Esophagus muscularis mucosa (tissue), 4 donors: ENCODE measurements at regions not wholly inside any gene's neighbourhood (a gene's known extent, or its start where the extent isn't known, plus 50 kb on each side); places are given as distances from the start of the nearest gene placed in this dataset.

Experiments used
- DNase-seq: peaks from one replicate; pipeline ENCODE4 v3.0.0-alpha.2; 2017; ENCODE audit errors: extremely low spot score
- H3K27ac ChIP-seq, 4 donors: fragments of 200-600 bp; sonication (generic); replicated peaks in 1 of 4; 1 replicate in 3 of 4; 2 replicates in 1 of 4; pipeline ENCODE4 v1.5.1; 2016 to 2019; ENCODE audit warnings: mild to moderate bottlenecking in 1 of 4
- H3K27me3 ChIP-seq, 4 donors: fragments of 200-600 bp; sonication (generic); one replicate each; pipeline versions ENCODE4 v1.5.1 to v1.6.0; 2016 to 2019
- H3K36me3 ChIP-seq, 4 donors: fragments of 200-600 bp; sonication (generic); one replicate each; pipeline ENCODE4 v1.5.1; 2016 to 2019
- H3K4me1 ChIP-seq, 4 donors: fragments of 200-600 bp; sonication (generic); one replicate each; pipeline ENCODE4 v1.5.1; 2016 to 2019
- H3K4me3 ChIP-seq, 4 donors: fragments of 200-600 bp; sonication (generic); 1 replicate in 2 of 4; 2 replicates in 2 of 4; pipeline ENCODE4 v1.5.1; 2016 to 2019; ENCODE audit warnings: mild to moderate bottlenecking in 4 of 4, moderate library complexity in 1 of 4
- H3K9me3 ChIP-seq, 4 donors: fragments of 200-600 bp; sonication (generic); 1 replicate in 3 of 4; 2 replicates in 1 of 4; pipeline ENCODE4 v1.5.1; 2016 to 2019
- CTCF ChIP-seq, 3 experiments: fragments of 200-600 bp in 2 of 3; fragments of 450-650 bp in 1 of 3; sonication (generic) in 2 of 3; IDR thresholded peaks; one replicate each; pipeline ENCODE4 v1.5.1; 2017 to 2019; ENCODE audit warnings: antibody characterized with exemption in 3 of 3, mild to moderate bottlenecking in 2 of 3, moderate library complexity in 1 of 3
- EP300 ChIP-seq: sonication (generic); formaldehyde crosslinking; IDR thresholded peaks from one replicate; pipeline ENCODE4 v1.6.1; 2017; ENCODE audit warnings: antibody characterized with exemption
- POLR2A ChIP-seq: fragments of 450-650 bp; IDR thresholded peaks from one replicate; pipeline ENCODE4 v1.6.1; 2017; ENCODE audit warnings: antibody characterized with exemption, moderate library complexity, mild to moderate bottlenecking, low read depth
- POLR2AphosphoS5 ChIP-seq, 2 donors: sonication (generic); formaldehyde crosslinking; IDR thresholded peaks; one replicate each; pipeline ENCODE4 v1.6.1; 2017; ENCODE audit warnings: antibody characterized with exemption in 2 of 2
- WGBS: methylation state at CpG from one replicate; pipeline ENCODE4 v1.1.5; 2018; 5-methylcytosine and 5-hydroxymethylcytosine counted together
- intact Hi-C: fragments of 100-400 bp; cut with DNase I; formaldehyde crosslinking; loops from one replicate; pipeline ENCODE4 v1.15.1; 2023

- no peaks in the 10 kb centered on the region for H3K36me3 ChIP-seq
Observed at GRCh38 chr7:85074-85882, 107.1 kb upstream of the FAM20C start.

GRCh38 chr7:85883-86515 lies 106.4 kb upstream of the FAM20C start:
- peaks cover 27 to 56% (median 43%) of the 10 kb centered on the region in 4 donors for H3K4me1 ChIP-seq
- no peaks in the 10 kb centered on the region for H3K36me3 ChIP-seq
- H3K9me3 ChIP-seq: no peaks in the 10 kb centered on the region
- 93% methylated on average over 11 of the region's 11 CpGs for WGBS
- peak overlapping the region in 1 of 4 donors; percentile 6 for H3K27ac ChIP-seq
- H3K27me3 ChIP-seq: no peaks in the 10 kb centered on the region
- no peak overlapping the region for H3K4me3 ChIP-seq
- no peak for DNase-seq
- intact Hi-C loops: no loop called here
- TF ChIP-seq EP300 (no peak), POLR2AphosphoS5 (IDR thresholded peaks at IDR 0.05) (no peak), CTCF (IDR thresholded peaks at IDR 0.05) (no peak), POLR2A (no peak)

More at GRCh38 chr7:85074-85882, 107.1 kb upstream of the FAM20C start:
- DNase-seq: no peak
- Histone ChIP-seq H3K27me3 (no peaks in the 10 kb centered on the region), H3K9me3 (no peaks in the 10 kb centered on the region), H3K27ac (peak overlapping the region in 1 of 4 donors; percentile 6), H3K4me1 (peaks cover 25 to 52% (median 40%) of the 10 kb centered on the region in 4 donors), H3K4me3 (no peak overlapping the region)
- intact Hi-C loops: no loop called here
- no peak for TF ChIP-seq POLR2A
- TF ChIP-seq EP300: no peak
- TF ChIP-seq CTCF (IDR thresholded peaks at IDR 0.05): no peak
- 65% methylated on average over 18 of the region's 19 CpGs for WGBS

GRCh38 chr7:86629-87028 lies 105.7 kb upstream of the FAM20C start:
- no peak for TF ChIP-seq CTCF (IDR thresholded peaks at IDR 0.05)
- TF ChIP-seq POLR2AphosphoS5 (IDR thresholded peaks at IDR 0.05): no peak
- TF ChIP-seq POLR2A: no peak
- Histone ChIP-seq H3K36me3 (no peaks in the 10 kb centered on the region), H3K27ac (no peak overlapping the region), H3K4me1 (peaks cover 27 to 56% (median 43%) of the 10 kb centered on the region in 4 donors), H3K4me3 (no peak overlapping the region), H3K9me3 (no peaks in the 10 kb centered on the region), H3K27me3 (no peaks in the 10 kb centered on the region)
- no peak for DNase-seq
- 82% methylated on average over 7 of the region's 7 CpGs for WGBS
- intact Hi-C loops: no loop called here

GRCh38 chr7:87047-87446 lies 105.3 kb upstream of the FAM20C start:
- intact Hi-C loops: no loop called here
- no peaks in the 10 kb centered on the region for H3K36me3 ChIP-seq
- peaks cover 27 to 56% (median 43%) of the 10 kb centered on the region in 4 donors for H3K4me1 ChIP-seq
- 86% methylated on average over 4 of the region's 5 CpGs for WGBS
- TF ChIP-seq CTCF (IDR thresholded peaks at IDR 0.05) (no peak), POLR2AphosphoS5 (IDR thresholded peaks at IDR 0.05) (no peak), POLR2A (no peak), EP300 (no peak)
- no peak overlapping the region for H3K4me3 ChIP-seq
- H3K27me3 ChIP-seq: no peaks in the 10 kb centered on the region
- DNase-seq: no peak
- no peak overlapping the region for H3K27ac ChIP-seq
- no peaks in the 10 kb centered on the region for H3K9me3 ChIP-seq
